ENCODE measurements at regions not wholly inside any gene's neighbourhood (a gene's known extent, or its start where the extent isn't known, plus 50 kb on each side); places are given as distances from the start of the nearest gene placed in this dataset.

DNA sequence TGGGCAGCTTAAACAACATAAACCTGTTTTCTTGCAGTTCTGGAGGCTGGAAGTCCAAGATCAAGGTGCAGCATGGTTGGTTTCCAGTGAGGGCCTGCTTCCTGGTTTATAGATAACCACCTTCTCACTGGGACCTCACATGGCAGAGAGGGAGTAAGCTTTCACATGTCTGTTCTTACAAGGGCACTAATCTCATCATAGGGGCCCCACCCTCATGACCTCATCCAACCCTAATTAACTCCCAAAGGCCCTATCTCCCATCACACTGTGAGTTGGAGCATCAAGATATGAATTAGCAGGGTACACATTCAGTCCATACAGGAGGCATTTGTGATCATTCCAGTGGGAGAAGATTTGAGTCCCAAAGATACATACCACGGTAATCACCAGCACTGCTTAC is 50.5 kb upstream of the GRIN2A start:
- no peaks in the 10 kb centered on the region for H3K9me3 ChIP-seq (ENCODE audit: control insufficient read depth, insufficient read depth, low read depth, low read length)
- no peak overlapping the region for H3K27ac ChIP-seq (ENCODE audit: extremely low read depth, low read depth, low read length)
- CTCF ChIA-PET: no interaction called here
- no peak overlapping the region for H3K4me3 ChIP-seq (ENCODE audit: low read depth, low read length)
- TF ChIP-seq ZNF660 (tag by site-specific recombination; IDR thresholded peaks at IDR 0.05) (no peak), ZNF24 (tag by site-specific recombination; IDR thresholded peaks at IDR 0.05) (no peak), ZNF76 (tag by site-specific recombination; IDR thresholded peaks at IDR 0.05; ENCODE audit: borderline replicate concordance, low read depth) (no peak), HOXD13 (CRISPR knock-in tag; IDR thresholded peaks at IDR 0.05; ENCODE audit: borderline replicate concordance) (no peak), ZNF140 (tag by site-specific recombination; IDR thresholded peaks at IDR 0.05) (no peak), ZNF624 (tag by site-specific recombination; IDR thresholded peaks at IDR 0.05) (no peak), WT1 (tag by site-specific recombination; IDR thresholded peaks at IDR 0.05) (no peak), ZNF394 (tag by site-specific recombination; IDR thresholded peaks at IDR 0.05; ENCODE audit: borderline replicate concordance) (no peak), ZBTB20 (tag by site-specific recombination; IDR thresholded peaks at IDR 0.05) (no peak), ZNF596 (tag by site-specific recombination; IDR thresholded peaks at IDR 0.05) (no peak), ZBTB17 (tag by site-specific recombination; IDR thresholded peaks at IDR 0.05) (no peak), ZNF585B (tag by site-specific recombination; IDR thresholded peaks at IDR 0.05) (no peak), ZNF473 (tag by site-specific recombination; IDR thresholded peaks at IDR 0.05) (no peak), ZNF23 (tag by site-specific recombination; IDR thresholded peaks at IDR 0.05; ENCODE audit: borderline replicate concordance) (no peak), ZNF549 (tag by site-specific recombination; IDR thresholded peaks at IDR 0.05) (no peak), ZNF48 (tag by site-specific recombination; IDR thresholded peaks at IDR 0.05) (no peak), GLI4 (tag by site-specific recombination; IDR thresholded peaks at IDR 0.05) (no peak)
- TF ChIP-seq, protein P1, sequence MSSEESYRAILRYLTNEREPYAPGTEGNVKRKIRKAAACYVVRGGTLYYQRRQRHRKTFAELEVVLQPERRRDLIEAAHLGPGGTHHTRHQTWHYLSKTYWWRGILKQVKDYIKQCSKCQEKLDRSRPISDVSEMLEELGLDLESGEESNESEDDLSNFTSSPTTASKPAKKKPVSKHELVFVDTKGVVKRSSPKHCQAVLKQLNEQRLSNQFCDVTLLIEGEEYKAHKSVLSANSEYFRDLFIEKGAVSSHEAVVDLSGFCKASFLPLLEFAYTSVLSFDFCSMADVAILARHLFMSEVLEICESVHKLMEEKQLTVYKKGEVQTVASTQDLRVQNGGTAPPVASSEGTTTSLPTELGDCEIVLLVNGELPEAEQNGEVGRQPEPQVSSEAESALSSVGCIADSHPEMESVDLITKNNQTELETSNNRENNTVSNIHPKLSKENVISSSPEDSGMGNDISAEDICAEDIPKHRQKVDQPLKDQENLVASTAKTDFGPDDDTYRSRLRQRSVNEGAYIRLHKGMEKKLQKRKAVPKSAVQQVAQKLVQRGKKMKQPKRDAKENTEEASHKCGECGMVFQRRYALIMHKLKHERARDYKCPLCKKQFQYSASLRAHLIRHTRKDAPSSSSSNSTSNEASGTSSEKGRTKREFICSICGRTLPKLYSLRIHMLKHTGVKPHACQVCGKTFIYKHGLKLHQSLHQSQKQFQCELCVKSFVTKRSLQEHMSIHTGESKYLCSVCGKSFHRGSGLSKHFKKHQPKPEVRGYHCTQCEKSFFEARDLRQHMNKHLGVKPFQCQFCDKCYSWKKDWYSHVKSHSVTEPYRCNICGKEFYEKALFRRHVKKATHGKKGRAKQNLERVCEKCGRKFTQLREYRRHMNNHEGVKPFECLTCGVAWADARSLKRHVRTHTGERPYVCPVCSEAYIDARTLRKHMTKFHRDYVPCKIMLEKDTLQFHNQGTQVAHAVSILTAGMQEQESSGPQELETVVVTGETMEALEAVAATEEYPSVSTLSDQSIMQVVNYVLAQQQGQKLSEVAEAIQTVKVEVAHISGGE (tag by site-specific recombination; conservative IDR thresholded peaks at IDR 0.05; ENCODE audit: low read depth): no peak
- TF ChIP-seq, protein P2, sequence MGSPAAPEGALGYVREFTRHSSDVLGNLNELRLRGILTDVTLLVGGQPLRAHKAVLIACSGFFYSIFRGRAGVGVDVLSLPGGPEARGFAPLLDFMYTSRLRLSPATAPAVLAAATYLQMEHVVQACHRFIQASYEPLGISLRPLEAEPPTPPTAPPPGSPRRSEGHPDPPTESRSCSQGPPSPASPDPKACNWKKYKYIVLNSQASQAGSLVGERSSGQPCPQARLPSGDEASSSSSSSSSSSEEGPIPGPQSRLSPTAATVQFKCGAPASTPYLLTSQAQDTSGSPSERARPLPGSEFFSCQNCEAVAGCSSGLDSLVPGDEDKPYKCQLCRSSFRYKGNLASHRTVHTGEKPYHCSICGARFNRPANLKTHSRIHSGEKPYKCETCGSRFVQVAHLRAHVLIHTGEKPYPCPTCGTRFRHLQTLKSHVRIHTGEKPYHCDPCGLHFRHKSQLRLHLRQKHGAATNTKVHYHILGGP (tag by site-specific recombination; IDR thresholded peaks at IDR 0.05): no peak
- TF ChIP-seq, protein P3, sequence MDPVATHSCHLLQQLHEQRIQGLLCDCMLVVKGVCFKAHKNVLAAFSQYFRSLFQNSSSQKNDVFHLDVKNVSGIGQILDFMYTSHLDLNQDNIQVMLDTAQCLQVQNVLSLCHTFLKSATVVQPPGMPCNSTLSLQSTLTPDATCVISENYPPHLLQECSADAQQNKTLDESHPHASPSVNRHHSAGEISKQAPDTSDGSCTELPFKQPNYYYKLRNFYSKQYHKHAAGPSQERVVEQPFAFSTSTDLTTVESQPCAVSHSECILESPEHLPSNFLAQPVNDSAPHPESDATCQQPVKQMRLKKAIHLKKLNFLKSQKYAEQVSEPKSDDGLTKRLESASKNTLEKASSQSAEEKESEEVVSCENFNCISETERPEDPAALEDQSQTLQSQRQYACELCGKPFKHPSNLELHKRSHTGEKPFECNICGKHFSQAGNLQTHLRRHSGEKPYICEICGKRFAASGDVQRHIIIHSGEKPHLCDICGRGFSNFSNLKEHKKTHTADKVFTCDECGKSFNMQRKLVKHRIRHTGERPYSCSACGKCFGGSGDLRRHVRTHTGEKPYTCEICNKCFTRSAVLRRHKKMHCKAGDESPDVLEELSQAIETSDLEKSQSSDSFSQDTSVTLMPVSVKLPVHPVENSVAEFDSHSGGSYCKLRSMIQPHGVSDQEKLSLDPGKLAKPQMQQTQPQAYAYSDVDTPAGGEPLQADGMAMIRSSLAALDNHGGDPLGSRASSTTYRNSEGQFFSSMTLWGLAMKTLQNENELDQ (tag by site-specific recombination; IDR thresholded peaks at IDR 0.05; ENCODE audit: low read depth): no peak
- POLR2A ChIA-PET: interaction anchor here (0.7 kb wide), 1 partner anchor 380 kb away, joined by 5 read pairs; no protein-coding TSS in a partner anchor
- 0 out of 2 replicates have a peak, but pooled peaks cover 3% of the 10 kb centered on the region for H3K4me1 ChIP-seq (ENCODE audit: control insufficient read depth, insufficient read depth, low read length)
- no peaks in the 10 kb centered on the region for H3K36me3 ChIP-seq (ENCODE audit: control insufficient read depth in 2 of 2, insufficient read depth in 1 of 2, low read length in 2 of 2)

DNA sequence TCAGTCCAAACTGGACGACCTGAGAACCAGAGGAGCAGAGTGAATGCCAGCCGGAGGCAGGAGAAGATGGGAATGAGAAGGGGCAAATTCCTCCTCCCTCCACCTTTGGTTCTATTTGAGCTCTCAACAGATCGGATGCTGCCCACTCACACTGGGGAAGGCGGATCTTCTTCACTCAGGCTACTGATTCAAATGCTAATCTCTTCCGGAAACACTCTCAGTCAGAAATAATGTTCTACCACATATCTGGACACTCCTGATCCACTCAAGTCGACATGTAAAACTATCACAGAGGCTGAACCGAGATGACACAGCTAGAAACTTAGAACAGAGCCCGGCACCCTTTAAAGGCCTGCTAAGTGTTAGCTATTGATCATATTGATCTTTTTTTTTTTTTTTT is 57.4 kb upstream of the GRIN2A start:
- CTCF ChIA-PET: no interaction called here
- H3K9me3 ChIP-seq (ENCODE audit: control insufficient read depth, insufficient read depth, low read depth, low read length): no peaks in the 10 kb centered on the region
- no peak overlapping the region for H3K4me3 ChIP-seq (ENCODE audit: low read depth, low read length)
- no peak overlapping the region for H3K27ac ChIP-seq (ENCODE audit: extremely low read depth, low read depth, low read length)
- H3K4me1 ChIP-seq (ENCODE audit: control insufficient read depth, insufficient read depth, low read length): no peaks in the 10 kb centered on the region
- H3K36me3 ChIP-seq (ENCODE audit: control insufficient read depth in 2 of 2, insufficient read depth in 1 of 2, low read length in 2 of 2): no peaks in the 10 kb centered on the region
- POLR2A ChIA-PET: interaction anchor here (0.6 kb wide), 1 partner anchor 86 kb away, joined by 3 read pairs; no protein-coding TSS in a partner anchor
- TF ChIP-seq KLF1 (tag by site-specific recombination; IDR thresholded peaks at IDR 0.05): no peak
- TF ChIP-seq ZBTB1 (tag by site-specific recombination; IDR thresholded peaks at IDR 0.05): no peak
- TF ChIP-seq, protein P4, sequence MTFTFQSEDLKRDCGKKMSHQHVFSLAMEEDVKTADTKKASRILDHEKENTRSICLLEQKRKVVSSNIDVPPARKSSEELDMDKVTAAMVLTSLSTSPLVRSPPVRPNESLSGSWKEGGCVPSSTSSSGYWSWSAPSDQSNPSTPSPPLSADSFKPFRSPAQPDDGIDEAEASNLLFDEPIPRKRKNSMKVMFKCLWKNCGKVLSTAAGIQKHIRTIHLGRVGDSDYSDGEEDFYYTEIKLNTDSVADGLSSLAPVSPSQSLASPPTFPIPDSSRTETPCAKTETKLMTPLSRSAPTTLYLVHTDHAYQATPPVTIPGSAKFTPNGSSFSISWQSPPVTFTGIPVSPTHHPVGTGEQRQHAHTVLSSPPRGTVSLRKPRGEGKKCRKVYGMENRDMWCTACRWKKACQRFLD (tag by site-specific recombination; IDR thresholded peaks at IDR 0.05): no peak
- TF ChIP-seq, protein P5, sequence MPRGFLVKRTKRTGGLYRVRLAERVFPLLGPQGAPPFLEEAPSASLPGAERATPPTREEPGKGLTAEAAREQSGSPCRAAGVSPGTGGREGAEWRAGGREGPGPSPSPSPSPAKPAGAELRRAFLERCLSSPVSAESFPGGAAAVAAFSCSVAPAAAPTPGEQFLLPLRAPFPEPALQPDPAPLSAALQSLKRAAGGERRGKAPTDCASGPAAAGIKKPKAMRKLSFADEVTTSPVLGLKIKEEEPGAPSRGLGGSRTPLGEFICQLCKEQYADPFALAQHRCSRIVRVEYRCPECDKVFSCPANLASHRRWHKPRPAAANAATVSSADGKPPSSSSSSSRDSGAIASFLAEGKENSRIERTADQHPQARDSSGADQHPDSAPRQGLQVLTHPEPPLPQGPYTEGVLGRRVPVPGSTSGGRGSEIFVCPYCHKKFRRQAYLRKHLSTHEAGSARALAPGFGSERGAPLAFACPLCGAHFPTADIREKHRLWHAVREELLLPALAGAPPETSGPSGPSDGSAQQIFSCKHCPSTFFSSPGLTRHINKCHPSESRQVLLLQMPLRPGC (tag by site-specific recombination; IDR thresholded peaks at IDR 0.05): no peak
- TF ChIP-seq ZFHX2 (tag by site-specific recombination; conservative IDR thresholded peaks at IDR 0.05): no peak
